LNCaP clone FGC (cell line): ENCODE measurements at regions not wholly inside any gene's neighbourhood (a gene's known extent, or its start where the extent isn't known, plus 50 kb on each side); places are given as distances from the start of the nearest gene placed in this dataset.

Experiments
- DNase-seq: peaks from one replicate; pipeline ENCODE4 v3.0.0-alpha.2; 2011; ENCODE audit warnings: low read depth
- H3K4me3 ChIP-seq: 2 replicates; pipeline ENCODE4 v1.5.1; 2011; ENCODE audit warnings: mild to moderate bottlenecking, low read depth, low read length, control low read depth
- TF ChIP-seq, protein P1 (sequence below): IDR thresholded peaks from 2 replicates; pipeline ENCODE4 v1.5.1; 2012; ENCODE audit warnings: mild to moderate bottlenecking; ENCODE audit not compliant: control insufficient read depth, insufficient read depth; ENCODE audit errors: extremely low read depth

DNA sequence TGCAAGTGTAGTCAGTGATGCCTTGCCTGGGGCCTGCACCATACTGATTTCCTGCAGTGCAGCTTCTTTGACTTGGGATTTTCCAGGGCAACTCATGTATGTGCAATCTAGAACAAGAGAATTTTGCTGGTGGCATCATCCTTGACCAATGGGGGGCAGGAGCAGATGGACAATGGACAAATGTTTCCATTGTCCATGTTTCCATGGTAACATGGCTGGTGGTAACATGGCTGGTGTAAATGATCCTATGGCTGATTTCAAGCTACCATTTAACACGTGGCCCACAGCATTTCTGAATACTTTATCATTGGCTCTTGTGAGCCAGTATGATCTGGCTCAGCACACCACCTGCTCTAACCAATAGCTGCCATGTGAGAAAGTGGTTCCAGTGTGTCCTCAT, 130.1 kb upstream of the OSMR start:
- TF ChIP-seq, protein P1, sequence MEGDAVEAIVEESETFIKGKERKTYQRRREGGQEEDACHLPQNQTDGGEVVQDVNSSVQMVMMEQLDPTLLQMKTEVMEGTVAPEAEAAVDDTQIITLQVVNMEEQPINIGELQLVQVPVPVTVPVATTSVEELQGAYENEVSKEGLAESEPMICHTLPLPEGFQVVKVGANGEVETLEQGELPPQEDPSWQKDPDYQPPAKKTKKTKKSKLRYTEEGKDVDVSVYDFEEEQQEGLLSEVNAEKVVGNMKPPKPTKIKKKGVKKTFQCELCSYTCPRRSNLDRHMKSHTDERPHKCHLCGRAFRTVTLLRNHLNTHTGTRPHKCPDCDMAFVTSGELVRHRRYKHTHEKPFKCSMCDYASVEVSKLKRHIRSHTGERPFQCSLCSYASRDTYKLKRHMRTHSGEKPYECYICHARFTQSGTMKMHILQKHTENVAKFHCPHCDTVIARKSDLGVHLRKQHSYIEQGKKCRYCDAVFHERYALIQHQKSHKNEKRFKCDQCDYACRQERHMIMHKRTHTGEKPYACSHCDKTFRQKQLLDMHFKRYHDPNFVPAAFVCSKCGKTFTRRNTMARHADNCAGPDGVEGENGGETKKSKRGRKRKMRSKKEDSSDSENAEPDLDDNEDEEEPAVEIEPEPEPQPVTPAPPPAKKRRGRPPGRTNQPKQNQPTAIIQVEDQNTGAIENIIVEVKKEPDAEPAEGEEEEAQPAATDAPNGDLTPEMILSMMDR: no peak
- H3K4me3 ChIP-seq: no peak overlapping the region
- no peak for DNase-seq

DNA sequence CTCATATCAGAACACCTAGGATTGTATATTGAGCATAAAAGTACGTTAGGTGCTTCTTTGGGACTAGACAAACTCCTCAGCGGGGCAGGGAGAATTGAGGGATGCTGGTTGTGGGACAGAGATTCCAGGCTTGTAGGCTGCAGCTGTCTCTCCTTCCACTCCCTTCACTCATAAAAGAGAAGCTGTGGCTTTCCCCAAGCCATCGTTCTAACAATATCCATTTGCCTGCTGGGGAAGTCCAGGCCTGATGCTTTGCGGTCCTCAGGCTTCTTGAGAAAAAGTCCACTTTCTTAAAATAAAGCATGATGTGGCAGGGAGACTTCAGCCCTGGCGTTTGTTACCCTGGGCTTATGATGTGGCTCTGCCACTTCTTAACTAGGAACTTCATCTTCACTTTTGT, 129.3 kb upstream of the OSMR start:
- TF ChIP-seq, protein P1: no peak
- no peak for DNase-seq
- H3K4me3 ChIP-seq: no peak overlapping the region

DNA sequence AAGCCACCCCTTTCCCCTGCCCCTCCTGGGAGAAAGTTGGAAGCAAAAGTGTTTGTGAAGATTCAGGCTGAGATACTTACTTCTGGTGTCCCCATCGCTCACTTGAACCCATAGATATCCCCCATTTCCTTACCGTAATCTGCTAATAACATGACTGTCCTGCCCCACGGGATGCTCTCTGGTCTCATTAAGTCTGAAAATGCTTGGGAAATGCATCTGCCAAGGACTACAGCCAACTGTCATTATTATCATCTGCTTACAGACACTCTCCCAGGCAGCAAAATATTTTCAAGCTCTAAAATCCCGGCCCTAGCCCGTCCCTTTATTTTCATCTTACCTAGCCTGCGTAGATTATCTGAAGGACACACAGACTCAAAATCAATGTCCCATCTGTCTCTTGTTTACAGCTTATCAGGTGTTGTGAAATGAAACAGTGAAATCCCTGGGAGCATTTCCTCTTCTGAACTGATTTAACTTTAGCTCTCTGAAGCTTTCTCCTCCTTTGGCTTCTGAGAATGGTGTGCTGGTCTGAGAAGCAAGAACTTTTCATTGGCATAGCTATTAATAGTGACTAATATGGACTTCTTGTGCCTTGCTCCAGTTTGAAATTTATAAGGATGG, 126.9 kb upstream of the OSMR start:
- no peak for DNase-seq
- TF ChIP-seq, protein P1: no peak
- no peak overlapping the region for H3K4me3 ChIP-seq

DNA sequence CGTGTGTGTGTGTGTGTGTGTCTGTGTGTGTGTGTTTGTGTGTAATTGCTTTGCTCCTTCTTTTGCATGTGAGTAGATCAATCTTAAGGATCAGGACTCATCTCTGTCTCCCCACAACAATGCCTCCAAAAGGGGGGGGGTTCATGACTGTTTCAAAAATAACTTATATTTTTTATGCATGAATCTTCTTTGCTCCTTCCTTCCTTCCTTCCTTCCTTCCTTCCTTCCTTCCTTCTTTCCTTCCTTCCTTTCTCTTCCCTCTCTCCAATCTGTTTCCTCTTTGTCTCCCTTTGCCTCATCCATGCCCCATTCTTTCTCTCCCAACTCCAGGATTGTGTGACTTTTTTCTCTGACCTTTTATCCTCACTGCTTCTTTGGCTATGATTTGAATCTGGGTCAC, 126.4 kb upstream of the OSMR start:
- DNase-seq: no peak
- TF ChIP-seq, protein P1: no peak
- no peak overlapping the region for H3K4me3 ChIP-seq

DNA sequence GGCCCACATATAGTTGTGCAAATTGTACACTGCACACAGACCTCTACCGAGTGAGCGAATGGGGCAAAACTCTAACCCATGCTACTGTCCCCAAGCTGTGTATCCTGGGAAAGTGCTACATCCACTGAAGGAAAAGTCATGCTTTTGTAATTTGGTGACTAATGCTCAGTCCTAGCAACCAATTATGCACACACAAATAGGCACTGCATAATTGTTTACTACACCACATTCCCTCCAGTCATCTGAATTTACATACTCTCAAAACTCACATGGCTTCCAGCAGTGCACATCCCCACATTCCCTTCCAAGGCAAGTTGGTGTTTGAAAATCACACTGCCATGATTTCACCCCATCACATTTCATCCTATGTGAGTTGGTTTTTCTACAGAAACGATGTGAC, 125.9 kb upstream of the OSMR start:
- no peak for DNase-seq
- no peak overlapping the region for H3K4me3 ChIP-seq
- TF ChIP-seq, protein P1: no peak

DNA sequence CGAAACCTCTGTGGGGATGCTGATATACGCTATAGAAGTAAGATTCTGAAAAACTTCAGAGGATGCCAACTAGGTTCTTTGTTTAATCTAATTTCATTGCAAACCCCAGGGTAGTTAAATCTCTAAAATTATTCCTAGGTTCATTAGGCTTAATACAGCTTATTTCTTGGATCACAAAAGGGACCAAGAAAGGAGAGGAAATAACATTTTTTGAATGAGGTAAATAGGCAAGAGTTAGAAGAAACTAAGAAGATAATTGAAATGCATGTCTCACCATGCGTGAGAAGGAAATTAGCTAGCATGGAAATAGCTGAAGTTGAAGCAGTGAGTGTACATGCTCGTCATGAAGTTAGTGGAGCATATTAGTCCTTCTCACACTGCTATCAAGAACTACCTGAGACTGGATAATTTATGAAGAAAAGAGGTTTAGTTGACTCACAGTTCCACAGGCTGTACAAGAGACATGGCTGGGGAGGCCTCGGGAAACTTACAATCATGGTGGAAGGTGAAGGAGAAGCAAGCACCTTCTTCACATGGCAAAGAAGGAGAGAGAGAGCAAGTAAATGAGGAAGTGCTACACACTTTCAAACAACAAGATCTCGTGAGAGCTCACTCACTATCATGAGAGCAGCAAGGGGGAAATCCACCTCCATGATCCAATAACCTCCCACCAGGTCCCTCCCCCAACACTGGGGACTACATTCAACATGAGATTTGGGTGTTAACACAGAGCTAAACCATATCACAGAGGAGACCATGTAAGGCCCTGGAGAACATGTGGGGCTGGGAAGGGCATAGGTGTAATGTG, 125.1 kb upstream of the OSMR start:
- TF ChIP-seq, protein P1: no peak
- H3K4me3 ChIP-seq: no peak overlapping the region
- DNase-seq: no peak
